Right atrium auricular region (tissue), 2 donors: ENCODE measurements at regions not wholly inside any gene's neighbourhood (a gene's known extent, or its start where the extent isn't known, plus 50 kb on each side); places are given as distances from the start of the nearest gene placed in this dataset.

Source experiments
- DNase-seq: peaks from one replicate; pipeline ENCODE4 v3.0.0-alpha.2; 2019; ENCODE audit warnings: low spot score
- H3K27ac ChIP-seq, 2 donors: fragments of 200-600 bp; sonication (generic); 1 replicate in 1 of 2; 2 replicates in 1 of 2; pipeline ENCODE4 v1.5.1; 2016 to 2019
- H3K27me3 ChIP-seq, 2 donors: fragments of 200-600 bp; sonication (generic); one replicate each; pipeline versions ENCODE4 v1.5.1 to v1.6.0; 2017 to 2019
- H3K36me3 ChIP-seq: fragments of 200-600 bp; sonication (generic); one replicate; pipeline ENCODE4 v1.5.1; 2016
- H3K4me1 ChIP-seq, 2 donors: fragments of 200-600 bp; sonication (generic); one replicate each; pipeline versions ENCODE4 v1.5.1 to v1.6.0; 2017 to 2019
- H3K4me3 ChIP-seq, 2 donors: fragments of 200-600 bp; sonication (generic); 1 replicate in 1 of 2; 2 replicates in 1 of 2; pipeline ENCODE4 v1.5.1; 2017 to 2019; ENCODE audit warnings: mild to moderate bottlenecking in 1 of 2, moderate library complexity in 1 of 2
- H3K9me3 ChIP-seq, 2 donors: fragments of 200-600 bp; sonication (generic); one replicate each; pipeline ENCODE4 v1.5.1; 2019
- TF ChIP-seq, protein P1 (sequence below), 2 donors: fragments of 200-600 bp; sonication (generic); IDR thresholded peaks; one replicate each; pipeline ENCODE4 v1.5.1; 2019; ENCODE audit warnings: antibody characterized with exemption in 2 of 2

DNA sequence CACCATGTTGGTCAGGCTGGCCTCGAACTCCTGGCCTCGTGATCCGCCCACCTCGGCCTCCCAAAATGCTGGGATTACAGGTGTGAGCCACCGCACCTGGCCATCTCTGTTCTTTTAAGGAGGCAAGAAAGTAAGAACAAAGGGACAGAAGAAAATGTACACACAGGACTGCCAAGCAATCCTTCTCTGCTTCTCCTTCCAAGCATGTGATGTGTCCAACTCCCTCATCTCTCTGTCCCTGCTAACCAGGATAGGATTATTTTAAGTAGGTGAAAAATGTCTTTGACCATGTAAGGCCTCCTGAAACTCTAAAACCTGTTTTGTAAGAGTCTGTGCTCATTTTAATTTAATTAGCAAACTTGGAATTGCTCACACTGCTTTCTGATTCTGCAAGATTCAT, 89.3 kb upstream of the ATL2 start:
- H3K36me3 ChIP-seq: no peaks in the 10 kb centered on the region
- TF ChIP-seq, protein P1, sequence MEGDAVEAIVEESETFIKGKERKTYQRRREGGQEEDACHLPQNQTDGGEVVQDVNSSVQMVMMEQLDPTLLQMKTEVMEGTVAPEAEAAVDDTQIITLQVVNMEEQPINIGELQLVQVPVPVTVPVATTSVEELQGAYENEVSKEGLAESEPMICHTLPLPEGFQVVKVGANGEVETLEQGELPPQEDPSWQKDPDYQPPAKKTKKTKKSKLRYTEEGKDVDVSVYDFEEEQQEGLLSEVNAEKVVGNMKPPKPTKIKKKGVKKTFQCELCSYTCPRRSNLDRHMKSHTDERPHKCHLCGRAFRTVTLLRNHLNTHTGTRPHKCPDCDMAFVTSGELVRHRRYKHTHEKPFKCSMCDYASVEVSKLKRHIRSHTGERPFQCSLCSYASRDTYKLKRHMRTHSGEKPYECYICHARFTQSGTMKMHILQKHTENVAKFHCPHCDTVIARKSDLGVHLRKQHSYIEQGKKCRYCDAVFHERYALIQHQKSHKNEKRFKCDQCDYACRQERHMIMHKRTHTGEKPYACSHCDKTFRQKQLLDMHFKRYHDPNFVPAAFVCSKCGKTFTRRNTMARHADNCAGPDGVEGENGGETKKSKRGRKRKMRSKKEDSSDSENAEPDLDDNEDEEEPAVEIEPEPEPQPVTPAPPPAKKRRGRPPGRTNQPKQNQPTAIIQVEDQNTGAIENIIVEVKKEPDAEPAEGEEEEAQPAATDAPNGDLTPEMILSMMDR (IDR thresholded peaks at IDR 0.05): no peak
- no peaks in the 10 kb centered on the region for H3K27me3 ChIP-seq
- H3K27ac ChIP-seq: no peak overlapping the region
- DNase-seq: no peak
- no peaks in the 10 kb centered on the region for H3K4me1 ChIP-seq
- no peaks in the 10 kb centered on the region for H3K9me3 ChIP-seq
- H3K4me3 ChIP-seq: no peak overlapping the region

DNA sequence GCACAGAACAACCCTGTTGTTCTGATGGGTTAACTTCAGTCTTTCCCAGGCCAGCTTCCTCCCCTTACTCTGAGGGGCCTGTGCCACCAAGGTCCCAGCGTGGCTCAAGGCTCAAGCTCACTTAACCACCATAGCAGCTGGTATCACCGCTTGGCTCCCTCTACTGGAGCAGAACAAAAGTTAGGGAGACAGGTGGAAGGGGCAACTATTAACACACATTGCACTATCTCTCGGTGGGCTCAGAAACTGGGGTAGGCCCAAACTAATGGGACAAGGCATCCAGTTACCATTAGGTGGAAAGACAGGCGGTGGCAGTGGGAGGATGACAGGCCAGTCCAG, 88.7 kb upstream of the ATL2 start:
- H3K36me3 ChIP-seq: no peaks in the 10 kb centered on the region
- H3K4me1 ChIP-seq: no peaks in the 10 kb centered on the region
- no peak for DNase-seq
- no peaks in the 10 kb centered on the region for H3K27me3 ChIP-seq
- no peak overlapping the region for H3K27ac ChIP-seq
- H3K9me3 ChIP-seq: no peaks in the 10 kb centered on the region
- no peak overlapping the region for H3K4me3 ChIP-seq
- TF ChIP-seq, protein P1 (IDR thresholded peaks at IDR 0.05): peak in 1 of 2 donors; percentile 51

DNA sequence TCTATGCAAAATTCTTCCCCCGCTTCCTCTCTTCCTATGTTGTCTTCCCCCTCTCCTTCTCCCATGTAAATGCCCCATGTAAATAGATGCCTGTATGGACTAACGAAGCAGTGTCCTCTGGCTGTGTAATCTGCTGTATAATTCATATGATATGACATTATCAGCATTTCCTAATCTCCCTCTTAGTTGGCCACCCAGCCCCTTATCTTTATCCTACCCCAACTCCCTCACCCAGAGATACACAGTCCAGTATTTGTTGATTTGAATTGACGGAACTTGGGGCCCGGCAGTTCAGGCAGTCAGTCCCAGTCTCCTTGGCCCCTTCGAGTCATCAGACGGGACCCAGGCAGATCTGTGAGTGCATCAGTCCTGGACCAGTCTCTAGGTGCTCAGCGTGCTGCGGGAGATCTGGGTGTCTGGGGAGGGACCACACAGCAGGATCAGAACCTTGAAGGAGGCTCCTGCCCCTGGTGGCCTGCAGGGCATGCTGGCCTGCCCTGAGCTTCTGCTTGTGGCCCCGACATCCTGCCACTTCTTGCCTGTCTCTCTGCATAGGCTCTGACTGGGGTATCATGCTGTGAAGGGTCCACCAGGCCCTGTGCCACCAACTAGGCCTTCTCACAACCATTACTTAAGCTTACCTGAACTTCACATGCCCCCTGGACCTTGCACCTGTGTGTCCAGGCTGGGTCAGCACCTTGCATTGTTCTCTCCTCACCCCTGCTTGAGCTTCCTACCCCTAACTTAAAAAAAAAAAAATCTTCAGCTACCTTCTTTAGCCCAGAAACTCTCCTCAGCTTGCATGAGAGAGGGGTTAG, 88.1 kb upstream of the ATL2 start:
- Histone ChIP-seq H3K36me3 (no peaks in the 10 kb centered on the region), H3K4me1 (no peaks in the 10 kb centered on the region)

DNA sequence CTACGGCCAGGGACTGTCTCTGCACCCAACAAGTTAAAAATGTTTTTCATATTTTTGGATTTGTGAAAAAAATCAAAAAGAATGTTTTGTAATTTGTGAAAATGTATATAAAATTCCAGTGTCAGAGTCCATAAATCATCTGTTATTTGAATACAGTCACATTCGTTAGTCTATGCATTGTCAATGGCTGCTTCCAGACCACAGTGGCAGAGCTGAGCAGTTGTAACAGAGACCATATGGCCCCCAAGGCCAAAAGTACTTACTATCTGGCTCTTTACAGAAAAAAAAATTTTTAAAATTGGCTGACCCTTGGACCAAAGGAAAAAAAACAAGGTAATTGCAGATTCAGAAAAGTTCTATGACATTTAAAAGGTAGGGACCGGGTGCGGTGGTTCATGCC, 86.7 kb upstream of the ATL2 start:
- H3K27ac ChIP-seq: no peak overlapping the region
- H3K4me1 ChIP-seq: no peaks in the 10 kb centered on the region
- TF ChIP-seq, protein P1 (IDR thresholded peaks at IDR 0.05): no peak
- H3K36me3 ChIP-seq: no peaks in the 10 kb centered on the region
- no peak for DNase-seq
- H3K27me3 ChIP-seq: no peaks in the 10 kb centered on the region
- no peak overlapping the region for H3K4me3 ChIP-seq
- no peaks in the 10 kb centered on the region for H3K9me3 ChIP-seq

More for the DNA sequence above, 88.1 kb upstream of the ATL2 start:
- TF ChIP-seq, protein P1 (IDR thresholded peaks at IDR 0.05): no peak
- Histone ChIP-seq H3K27me3 (no peaks in the 10 kb centered on the region), H3K9me3 (no peaks in the 10 kb centered on the region), H3K27ac (no peak overlapping the region), H3K4me3 (no peak overlapping the region)
- no peak for DNase-seq

DNA sequence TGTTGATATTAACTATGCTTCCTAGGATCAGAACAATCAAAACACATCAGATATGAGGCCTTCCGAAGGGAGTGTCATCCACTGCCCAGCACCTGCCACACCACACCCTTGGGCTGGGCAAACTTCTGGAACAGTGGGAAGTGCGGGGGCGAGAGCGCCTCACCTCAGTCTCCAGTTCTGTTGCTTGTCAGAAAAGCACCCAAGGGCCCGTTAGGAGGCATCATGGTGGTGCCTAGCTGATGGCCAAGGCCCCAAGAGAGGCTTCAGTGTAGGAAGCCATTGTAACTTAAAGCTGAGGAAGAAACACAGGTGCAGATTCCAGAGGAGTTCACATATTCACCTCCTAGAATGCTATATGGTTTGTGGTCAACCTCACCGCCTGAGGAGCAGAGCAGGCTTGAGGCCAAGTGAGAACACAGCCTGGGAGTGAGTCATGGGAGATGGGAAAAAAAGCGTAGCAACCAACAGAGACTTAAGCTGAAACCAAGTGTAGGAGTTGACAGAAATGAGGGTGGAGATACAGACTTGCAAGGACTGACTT, 85.1 kb upstream of the ATL2 start:
- Histone ChIP-seq H3K27ac (no peak overlapping the region), H3K4me3 (no peak overlapping the region), H3K4me1 (no peaks in the 10 kb centered on the region), H3K27me3 (no peaks in the 10 kb centered on the region), H3K9me3 (no peaks in the 10 kb centered on the region), H3K36me3 (no peaks in the 10 kb centered on the region)
- DNase-seq: no peak
- TF ChIP-seq, protein P1 (IDR thresholded peaks at IDR 0.05): no peak
